Lower lobe of right lung (tissue), 2 donors: ENCODE measurements at regions not wholly inside any gene's neighbourhood (a gene's known extent, or its start where the extent isn't known, plus 50 kb on each side); places are given as distances from the start of the nearest gene placed in this dataset.

Experiments used
- ATAC-seq, 2 donors: fragments of 200-7000 bp; cut with Tn5 transposase; one replicate each; pipeline ENCODE4 v1.9.1; 2020 to 2022; ENCODE audit warnings: mild to moderate bottlenecking in 2 of 2, moderate library complexity in 2 of 2
- DNase-seq: peaks from one replicate; pipeline ENCODE4 v3.0.0-alpha.2; 2020
- H3K27ac ChIP-seq: fragments of 200-600 bp; one replicate; pipeline ENCODE4 v1.8.0; 2022
- H3K27me3 ChIP-seq: fragments of 200-600 bp; one replicate; pipeline ENCODE4 v1.8.0; 2022; ENCODE audit warnings: low read depth
- H3K36me3 ChIP-seq: fragments of 200-600 bp; one replicate; pipeline ENCODE4 v1.8.0; 2022; ENCODE audit warnings: mild to moderate bottlenecking
- H3K4me1 ChIP-seq: fragments of 200-600 bp; one replicate; pipeline ENCODE4 v1.8.0; 2022
- H3K4me3 ChIP-seq: fragments of 200-600 bp; one replicate; pipeline ENCODE4 v1.8.0; 2022; ENCODE audit warnings: mild to moderate bottlenecking
- H3K9me3 ChIP-seq: fragments of 200-600 bp; one replicate; pipeline ENCODE4 v1.8.0; 2022
- intact Hi-C: fragments of 100-400 bp; cut with DNase I; formaldehyde crosslinking; loops from one replicate; pipeline ENCODE4 v1.11.0; 2022
- TF ChIP-seq, protein P1 (sequence below): fragments of 200-600 bp; IDR thresholded peaks from one replicate; pipeline ENCODE4 v1.8.0; 2022; ENCODE audit warnings: antibody characterized with exemption, mild to moderate bottlenecking
- donor health status: DM: no; HTN: yes; CAD: no; lungs with severe emphysema.

DNA sequence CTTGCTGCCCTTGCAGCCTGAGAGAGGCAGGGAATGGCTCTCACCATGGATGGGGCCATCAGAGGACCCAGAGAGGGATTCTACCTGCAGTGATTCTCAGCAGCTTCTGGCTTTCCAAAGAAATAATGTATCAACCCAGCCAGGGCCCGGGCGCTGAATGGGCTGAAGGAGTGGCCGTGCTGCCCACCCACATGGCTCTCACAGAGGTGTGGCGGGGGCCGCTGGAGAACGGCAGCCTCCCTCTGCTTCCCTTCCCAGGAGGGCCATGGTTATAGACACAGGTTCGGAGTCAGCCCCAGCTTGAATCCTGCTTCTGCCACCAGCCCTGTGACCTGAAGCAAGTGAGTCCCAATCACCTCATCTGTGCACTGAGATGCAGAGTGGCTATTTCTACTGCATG is 82.7 kb downstream of the THAP12 start:
- no peak for ATAC-seq
- no peaks in the 10 kb centered on the region for H3K27me3 ChIP-seq
- no peaks in the 10 kb centered on the region for H3K36me3 ChIP-seq
- DNase-seq, result no peak
- TF ChIP-seq, protein P1, sequence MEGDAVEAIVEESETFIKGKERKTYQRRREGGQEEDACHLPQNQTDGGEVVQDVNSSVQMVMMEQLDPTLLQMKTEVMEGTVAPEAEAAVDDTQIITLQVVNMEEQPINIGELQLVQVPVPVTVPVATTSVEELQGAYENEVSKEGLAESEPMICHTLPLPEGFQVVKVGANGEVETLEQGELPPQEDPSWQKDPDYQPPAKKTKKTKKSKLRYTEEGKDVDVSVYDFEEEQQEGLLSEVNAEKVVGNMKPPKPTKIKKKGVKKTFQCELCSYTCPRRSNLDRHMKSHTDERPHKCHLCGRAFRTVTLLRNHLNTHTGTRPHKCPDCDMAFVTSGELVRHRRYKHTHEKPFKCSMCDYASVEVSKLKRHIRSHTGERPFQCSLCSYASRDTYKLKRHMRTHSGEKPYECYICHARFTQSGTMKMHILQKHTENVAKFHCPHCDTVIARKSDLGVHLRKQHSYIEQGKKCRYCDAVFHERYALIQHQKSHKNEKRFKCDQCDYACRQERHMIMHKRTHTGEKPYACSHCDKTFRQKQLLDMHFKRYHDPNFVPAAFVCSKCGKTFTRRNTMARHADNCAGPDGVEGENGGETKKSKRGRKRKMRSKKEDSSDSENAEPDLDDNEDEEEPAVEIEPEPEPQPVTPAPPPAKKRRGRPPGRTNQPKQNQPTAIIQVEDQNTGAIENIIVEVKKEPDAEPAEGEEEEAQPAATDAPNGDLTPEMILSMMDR, result no peak
- no peak overlapping the region for H3K4me3 ChIP-seq
- no peak overlapping the region for H3K27ac ChIP-seq
- no peaks in the 10 kb centered on the region for H3K4me1 ChIP-seq
- intact Hi-C loops, result no loop called here
- no peaks in the 10 kb centered on the region for H3K9me3 ChIP-seq

DNA sequence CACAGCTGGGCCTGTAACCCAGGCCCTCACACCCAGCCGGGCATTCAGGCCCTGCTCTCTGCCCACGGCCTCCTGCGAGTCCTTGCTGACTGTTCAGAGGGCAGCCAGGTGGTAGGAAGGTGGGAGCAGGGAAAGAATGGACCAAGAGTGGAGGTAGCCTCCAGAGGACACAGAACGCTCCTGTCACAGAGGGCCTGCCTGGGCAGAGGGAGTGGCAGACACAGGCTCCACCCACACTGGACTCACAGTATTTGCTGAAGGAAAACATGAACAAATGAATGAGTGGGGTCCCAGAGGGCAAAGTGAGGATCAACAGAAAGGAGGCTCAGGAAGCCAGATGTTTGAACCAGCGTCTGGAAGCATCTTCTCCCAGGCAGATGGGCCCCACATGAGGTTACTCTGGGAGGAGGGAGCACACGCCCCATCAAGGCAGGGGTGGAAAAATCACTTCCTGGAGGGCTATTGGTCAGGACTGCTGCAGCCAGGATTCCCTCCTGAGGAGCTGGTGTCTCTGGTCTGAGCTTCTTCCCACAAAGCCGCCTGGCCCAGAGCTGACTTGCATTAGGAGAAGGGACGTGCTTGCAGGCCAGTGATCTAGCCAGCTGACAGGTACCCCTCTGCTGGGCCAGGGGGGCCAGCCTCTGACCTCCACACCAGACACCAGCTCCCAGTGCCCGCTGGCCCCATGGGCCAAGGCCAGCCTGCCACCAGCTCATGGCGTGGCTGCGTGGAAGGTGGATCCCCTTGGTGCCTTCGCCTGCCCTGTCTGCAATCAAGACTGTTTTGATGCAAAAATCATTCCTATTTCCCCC is 84.0 kb downstream of the THAP12 start:
- no peak overlapping the region for H3K27ac ChIP-seq
- no peak overlapping the region for H3K4me3 ChIP-seq
- no peaks in the 10 kb centered on the region for H3K36me3 ChIP-seq
- intact Hi-C loops, result no loop called here
- H3K27me3 ChIP-seq, result no peaks in the 10 kb centered on the region
- DNase-seq, result no peak
- no peaks in the 10 kb centered on the region for H3K9me3 ChIP-seq
- TF ChIP-seq, protein P1, result no peak
- H3K4me1 ChIP-seq, result no peaks in the 10 kb centered on the region
- no peak for ATAC-seq

DNA sequence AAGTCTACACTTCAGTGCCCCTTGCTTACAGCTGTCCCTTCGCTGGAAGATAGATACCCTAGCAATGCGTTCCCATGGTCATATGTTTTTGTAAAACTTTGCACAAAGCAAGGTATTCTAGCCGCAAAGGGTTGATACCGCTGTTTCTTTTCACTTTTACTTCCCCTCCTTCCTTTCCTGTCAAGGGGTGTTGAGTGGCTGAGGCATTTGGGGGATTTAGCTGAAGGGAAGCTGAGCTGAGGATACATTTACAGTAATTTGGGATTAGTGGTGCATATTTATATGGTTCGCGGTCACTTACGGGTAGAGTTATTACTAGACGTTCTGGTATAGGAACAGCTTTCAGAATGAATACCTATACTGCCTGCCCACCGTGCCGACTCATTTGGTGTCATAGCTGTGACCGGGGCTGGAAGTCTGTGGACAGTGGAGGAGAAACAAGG is 86.9 kb upstream of the WNT11 start:
- H3K4me1 ChIP-seq, result no peaks in the 10 kb centered on the region
- H3K36me3 ChIP-seq, result no peaks in the 10 kb centered on the region
- TF ChIP-seq, protein P1, result no peak
- H3K4me3 ChIP-seq, result no peak overlapping the region
- ATAC-seq, result no peak
- no peak for DNase-seq
- intact Hi-C loops, result no loop called here
- H3K27ac ChIP-seq, result no peak overlapping the region
- H3K9me3 ChIP-seq, result no peaks in the 10 kb centered on the region
- H3K27me3 ChIP-seq, result no peaks in the 10 kb centered on the region

DNA sequence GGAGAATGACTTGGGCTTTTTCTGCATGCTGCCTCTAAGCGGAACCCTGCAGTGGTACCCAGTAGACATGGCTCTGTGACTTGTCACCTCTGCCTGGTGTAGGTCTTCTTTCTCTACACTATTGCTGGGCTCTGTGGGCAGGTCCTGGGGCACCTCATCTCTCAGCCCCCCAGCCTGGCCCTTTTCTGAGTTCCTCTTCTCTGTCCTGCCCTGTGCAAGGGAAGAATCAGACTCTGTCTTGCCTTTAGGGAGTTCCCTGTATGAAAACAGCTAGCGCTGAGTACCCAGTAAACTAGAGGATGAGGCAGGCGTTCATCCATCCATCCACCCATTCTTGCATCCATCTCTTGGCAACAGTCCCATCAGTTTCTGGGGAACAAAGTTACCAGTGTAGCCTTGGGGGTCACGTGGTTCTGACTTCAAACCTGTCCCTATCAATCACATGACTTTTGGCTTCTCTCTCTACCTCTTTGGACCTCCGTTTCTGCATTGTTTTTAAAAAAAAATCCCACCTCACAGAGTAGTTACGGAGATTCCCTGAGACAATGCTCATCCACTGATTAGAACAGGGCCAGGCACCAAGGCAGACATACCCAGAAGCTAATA is 86.4 kb upstream of the WNT11 start:
- Histone ChIP-seq H3K9me3 (no peaks in the 10 kb centered on the region), H3K36me3 (no peaks in the 10 kb centered on the region), H3K4me1 (no peaks in the 10 kb centered on the region), H3K4me3 (no peak overlapping the region), H3K27ac (no peak overlapping the region), H3K27me3 (no peaks in the 10 kb centered on the region)
- ATAC-seq (no peak), DNase-seq (no peak)
- TF ChIP-seq, protein P1, result no peak
- intact Hi-C loops, result no loop called here

DNA sequence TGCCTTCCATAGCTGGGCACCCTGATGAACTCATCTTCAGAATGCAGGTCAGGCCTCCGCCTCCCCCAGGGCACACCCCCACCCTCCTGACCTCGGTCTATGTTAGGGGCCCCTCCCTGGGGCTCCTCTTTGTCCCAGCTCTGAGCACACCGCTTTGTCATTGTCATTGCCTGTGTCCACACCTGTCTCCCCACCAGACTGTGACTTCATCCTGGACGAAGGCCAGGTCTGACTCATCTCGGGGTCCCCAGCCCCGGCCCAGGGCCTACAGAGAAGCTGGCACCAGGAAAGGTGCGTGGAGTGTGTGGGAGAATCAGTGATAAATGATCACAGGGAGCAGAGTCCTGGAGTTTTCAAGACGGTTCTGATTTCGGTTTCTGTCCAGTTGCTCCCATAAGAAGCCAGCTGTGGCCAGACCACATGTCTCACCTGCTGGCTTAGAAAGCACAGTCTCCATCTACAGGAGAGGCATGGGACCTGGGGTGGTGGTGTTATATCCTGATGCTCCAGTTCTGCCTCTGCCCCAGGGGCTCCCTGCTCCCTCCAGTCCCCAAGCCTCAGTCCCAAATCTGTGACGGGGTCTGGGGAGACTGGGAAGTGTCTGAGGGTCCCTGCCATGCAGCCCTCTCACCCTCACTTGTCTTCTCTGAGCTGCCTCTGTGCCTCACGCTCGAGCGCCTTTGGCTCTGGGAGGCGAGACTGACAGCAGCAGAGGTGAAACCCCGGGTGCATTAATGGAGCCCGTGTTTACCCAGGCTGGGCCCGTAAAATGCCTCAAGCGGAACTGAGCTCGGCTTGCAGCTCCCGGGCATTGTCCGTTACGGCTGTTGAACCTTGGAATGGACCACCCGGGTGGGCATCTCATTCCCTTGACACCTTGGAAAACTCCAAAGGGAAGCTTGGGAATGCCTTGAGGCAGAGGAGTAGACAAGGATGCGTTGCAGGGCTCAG is 85.5 kb upstream of the WNT11 start:
- Histone ChIP-seq H3K4me1 (no peaks in the 10 kb centered on the region), H3K27ac (no peak overlapping the region), H3K4me3 (no peak overlapping the region), H3K27me3 (no peaks in the 10 kb centered on the region), H3K9me3 (no peaks in the 10 kb centered on the region), H3K36me3 (no peaks in the 10 kb centered on the region)
- DNase-seq (no peak), ATAC-seq (no peak)
- intact Hi-C loops, result no loop called here
- TF ChIP-seq, protein P1, result no peak
